SK-N-SH (cell line): ENCODE measurements at regions not wholly inside any gene's neighbourhood (a gene's known extent, or its start where the extent isn't known, plus 50 kb on each side); places are given as distances from the start of the nearest gene placed in this dataset.

Experiments
- CTCF ChIA-PET: fragments of 300-600, 350-600 bp; formaldehyde crosslinking; extraction: SDS; loops from one replicate; lab custom pipeline; 2021; lab: Yijun Ruan, JAX
- POLR2A ChIA-PET: fragments of 350-600 bp; sonication (Branson Sonifier 250); formaldehyde crosslinking; extraction: SDS; loops from one replicate; lab custom pipeline; 2020; ENCODE audit warnings: antibody characterized with exemption, inconsistent platforms; lab: Yijun Ruan, JAX
- DNase-seq: peaks from one replicate; pipeline ENCODE4 v3.0.0; 2012
- H2AFZ ChIP-seq: fragments of 200-600 bp; sonication (generic); 2 replicates; pipeline ENCODE4 v1.8.1; 2016; ENCODE audit warnings: antibody characterized with exemption, mild to moderate bottlenecking, low read depth
- H3F3A ChIP-seq: fragments of 200-600 bp; sonication (generic); replicated peaks from 2 replicates; pipeline ENCODE3; 2016; ENCODE audit warnings: antibody characterized with exemption, mild to moderate bottlenecking; ENCODE audit not compliant: insufficient read depth
- H3K27ac ChIP-seq, 2 experiments: fragments of 200-500 bp in 1 of 2; fragments of 200-600 bp in 1 of 2; sonication (Bioruptor generic) in 1 of 2; sonication (generic), shearing (Covaris generic) in 1 of 2; 2 replicates each; pipeline versions ENCODE4 v1.5.1 to v1.6.1; 2014 to 2016; ENCODE audit warnings: low read depth in 2 of 2, inconsistent platforms in 1 of 2, low read length in 1 of 2, mild to moderate bottlenecking in 1 of 2, mixed read lengths in 1 of 2
- H3K27me3 ChIP-seq: fragments of 200-600 bp; sonication (generic), shearing (Covaris generic); 2 replicates; pipeline ENCODE4 v1.6.1; 2016; ENCODE audit warnings: mixed run types; ENCODE audit not compliant: insufficient read depth
- H3K36me3 ChIP-seq, 2 experiments: fragments of 200-500 bp in 1 of 2; fragments of 200-600 bp in 1 of 2; sonication (Bioruptor generic) in 1 of 2; sonication (generic) in 1 of 2; replicated peaks in 1 of 2; 2 replicates each; pipeline versions ENCODE3 to v1.5.1; 2014 to 2016; ENCODE audit warnings: low read length in 1 of 2, mild to moderate bottlenecking in 1 of 2; ENCODE audit not compliant: insufficient read depth in 2 of 2, control insufficient read depth in 1 of 2
- H3K4me1 ChIP-seq, 2 experiments: fragments of 200-500 bp in 1 of 2; fragments of 200-600 bp in 1 of 2; sonication (Bioruptor generic) in 1 of 2; sonication (generic), shearing (Covaris generic) in 1 of 2; 2 replicates each; pipeline versions ENCODE4 v1.5.1 to v1.6.1; 2014 to 2016; ENCODE audit warnings: low read depth in 1 of 2, low read length in 1 of 2, mixed run types in 1 of 2; ENCODE audit not compliant: insufficient read depth in 2 of 2, control insufficient read depth in 1 of 2
- H3K4me2 ChIP-seq: fragments of 200-600 bp; sonication (generic), shearing (Covaris generic); 2 replicates; pipeline ENCODE4 v1.6.1; 2017; ENCODE audit warnings: mixed run types
- H3K4me3 ChIP-seq, 2 experiments: fragments of 200-500 bp in 1 of 2; fragments of 200-600 bp in 1 of 2; sonication (Bioruptor generic) in 1 of 2; sonication (generic), shearing (Covaris generic) in 1 of 2; 2 replicates each; pipeline versions ENCODE4 v1.5.1 to v1.8.1; 2014 to 2016; ENCODE audit warnings: low read depth in 2 of 2, inconsistent platforms in 1 of 2, low read length in 1 of 2, mild to moderate bottlenecking in 1 of 2, mixed read lengths in 1 of 2, moderate library complexity in 1 of 2
- H3K79me2 ChIP-seq: fragments of 200-600 bp; sonication (generic); 2 replicates; pipeline ENCODE4 v1.8.1; 2017; ENCODE audit warnings: mild to moderate bottlenecking; ENCODE audit not compliant: insufficient read depth
- H3K9ac ChIP-seq: fragments of 200-600 bp; sonication (generic); 2 replicates; pipeline ENCODE4 v1.6.1; 2017; ENCODE audit warnings: mixed run types
- H3K9me2 ChIP-seq: fragments of 200-600 bp; sonication (generic); 2 replicates; pipeline ENCODE4 v1.6.1; 2017; ENCODE audit warnings: mixed run types
- H3K9me3 ChIP-seq: fragments of 200-600 bp; sonication (generic); 2 replicates; pipeline ENCODE4 v1.6.1; 2017; ENCODE audit warnings: mixed run types, mild to moderate bottlenecking, moderate library complexity
- H4K20me1 ChIP-seq: fragments of 200-600 bp; sonication (generic); 2 replicates; pipeline ENCODE4 v1.6.1; 2017; ENCODE audit warnings: mild to moderate bottlenecking, mixed run types; ENCODE audit not compliant: insufficient read depth
- FOXM1 ChIP-seq: IDR thresholded peaks from 2 replicates; pipeline ENCODE4 v1.4.0; 2012; ENCODE audit warnings: low read depth, mild to moderate bottlenecking
- GATA2 ChIP-seq: sonication (generic); formaldehyde crosslinking; IDR thresholded peaks from 2 replicates; pipeline ENCODE4 v1.5.0; 2020; ENCODE audit warnings: mild to moderate bottlenecking, missing genetic modification reagents
- JUND ChIP-seq: IDR thresholded peaks from 2 replicates; pipeline ENCODE4 v1.4.0; 2012
- MAX ChIP-seq: IDR thresholded peaks from 2 replicates; pipeline ENCODE4 v1.4.0; 2012; ENCODE audit warnings: low read depth
- MXI1 ChIP-seq: IDR thresholded peaks from 2 replicates; pipeline ENCODE4 v1.6.1; 2012; ENCODE audit warnings: mild to moderate bottlenecking, low read depth, low read length, improper control_type of control experiment
- PBX3 ChIP-seq: IDR thresholded peaks from 2 replicates; pipeline ENCODE4; 2012
- RCOR1 ChIP-seq: fragments of 150-350 bp; IDR thresholded peaks from 2 replicates; pipeline ENCODE4 v1.6.1; 2017; ENCODE audit warnings: antibody characterized with exemption, low read length
- REST ChIP-seq: IDR thresholded peaks from 2 replicates; pipeline ENCODE4 v1.6.1; 2012; ENCODE audit warnings: mild to moderate bottlenecking, low read depth, low read length, moderate library complexity
- SIN3A ChIP-seq: IDR thresholded peaks from 2 replicates; pipeline ENCODE4 v1.6.1; 2012; ENCODE audit warnings: low read depth, mild to moderate bottlenecking, low read length, moderate library complexity, borderline replicate concordance
- SMC3 ChIP-seq: IDR thresholded peaks from 2 replicates; pipeline ENCODE4 v1.6.1; 2012; ENCODE audit warnings: low read depth, low read length, improper control_type of control experiment
- YY1 ChIP-seq: IDR thresholded peaks from 2 replicates; pipeline ENCODE4 v1.4.0; 2012; ENCODE audit warnings: low read depth, mild to moderate bottlenecking
- ZBTB33 ChIP-seq: IDR thresholded peaks from 2 replicates; pipeline ENCODE4 v1.4.0; 2012; ENCODE audit warnings: low read depth, borderline replicate concordance
- WGBS: methylation state at CpG from one replicate; pipeline ENCODE4 v1.1.6; 2017; ENCODE audit warnings: low lambda C conversion rate; 5-methylcytosine and 5-hydroxymethylcytosine counted together

- Histone ChIP-seq H3K9ac (no peak overlapping the region), H3K79me2 (no peaks in the 10 kb centered on the region), H3K9me3 (no peaks in the 10 kb centered on the region), H3K4me1 (no peaks in the 10 kb centered on the region; a peak in 2 of 4 replicates), H2AFZ (no peak overlapping the region), H3K4me3 (no peak overlapping the region), H3K9me2 (no peaks in the 10 kb centered on the region), H3K4me2 (no peak overlapping the region), H3K27me3 (no peaks in the 10 kb centered on the region), H3K36me3 (no peaks in the 10 kb centered on the region), H4K20me1 (no peaks in the 10 kb centered on the region), H3K27ac (no peak overlapping the region), H3F3A (no peaks in the 10 kb centered on the region)
- TF ChIP-seq SMC3 (no peak), REST (no peak), SIN3A (no peak), YY1 (no peak), JUND (no peak), PBX3 (no peak), ZBTB33 (no peak), MAX (no peak), GATA2 (no peak), MXI1 (no peak), FOXM1 (no peak), RCOR1 (no peak)
- no peak for DNase-seq
- WGBS, result 58% methylated on average over 7 of the region's 7 CpGs
- POLR2A ChIA-PET, result no interaction called here
- CTCF ChIA-PET, result interaction anchor here (1.4 to 1.7 kb wide), 3 partner anchors 37 to 509 kb away, joined by 3 to 7 read pairs (median 5); partner anchors contain the start of gene TACR1
Measured at GRCh38 chr2:75428646-75429443, 131.9 kb downstream of the EVA1A start.
